ENCODE measurements at regions not wholly inside any gene's neighbourhood (a gene's known extent, or its start where the extent isn't known, plus 50 kb on each side); places are given as distances from the start of the nearest gene placed in this dataset.

DNA sequence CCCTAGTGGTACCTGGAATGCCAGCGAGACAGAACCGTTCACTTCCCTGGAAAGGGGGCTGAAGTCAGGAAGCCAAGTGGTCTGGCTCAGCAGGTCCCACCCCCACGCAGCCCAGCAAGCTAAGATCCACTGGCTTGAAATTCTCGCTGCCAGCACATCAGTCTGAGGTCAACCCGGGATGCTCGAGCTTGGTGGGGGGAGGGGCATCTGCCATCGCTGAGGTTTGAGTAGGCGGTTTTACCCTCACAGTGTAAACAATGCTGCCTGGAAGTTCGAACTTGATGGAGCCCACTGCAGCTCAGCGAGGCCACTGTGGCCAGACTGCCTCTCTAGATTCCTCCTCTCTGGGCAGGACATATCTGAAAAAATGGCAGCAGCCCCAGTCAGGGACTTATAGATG, 464.7 kb upstream of the TOM1L1 start:
- Histone ChIP-seq H3K27me3 (ENCODE audit: control insufficient read depth, insufficient read depth, low read length) (no peaks in the 10 kb centered on the region), H3K23ac (ENCODE audit: low read depth, low read length) (no peak overlapping the region), H2BK120ac (ENCODE audit: low read depth, low read length) (no peak overlapping the region), H3K9me1 (ENCODE audit: insufficient read depth, low read length) (no peaks in the 10 kb centered on the region), H3K4me1 (ENCODE audit: control insufficient read depth, insufficient read depth, low read length) (no peaks in the 10 kb centered on the region), H3K9me3 (ENCODE audit: control insufficient read depth, insufficient read depth, low read length) (peaks cover 8% of the 10 kb centered on the region; the same call in 1 of the 2 replicates), H2AK9ac (replicated peaks; ENCODE audit: low read depth, low read length, poor library complexity) (no peak overlapping the region), H3K56ac (ENCODE audit: extremely low read depth, insufficient read depth, low read length) (no peak overlapping the region), H3K14ac (replicated peaks; ENCODE audit: low read depth, low read length) (no peak overlapping the region), H3K9ac (ENCODE audit: low read depth, low read length) (no peak overlapping the region), H2BK20ac (ENCODE audit: low read depth, low read length) (no peak overlapping the region), H3K79me1 (ENCODE audit: low read depth in 1 of 2, low read length in 2 of 2) (no peaks in the 10 kb centered on the region), H2BK15ac (ENCODE audit: low read depth, low read length) (no peak overlapping the region), H3K4ac (ENCODE audit: low read depth, low read length) (no peak overlapping the region), H3K18ac (ENCODE audit: low read depth, low read length) (no peak overlapping the region), H4K8ac (ENCODE audit: low read depth in 2 of 2, low read length in 2 of 2) (no peak overlapping the region), H2AFZ (replicated peaks; ENCODE audit: low read length, poor library complexity) (no peak overlapping the region), H3K27ac (ENCODE audit: insufficient read depth, low read length) (no peak overlapping the region), H2AK5ac (ENCODE audit: low read depth, low read length) (no peak overlapping the region), H4K91ac (ENCODE audit: insufficient read depth, low read depth, low read length) (no peak overlapping the region), H3K4me3 (ENCODE audit: insufficient read depth, low read depth, low read length) (no peak overlapping the region), H3K4me2 (ENCODE audit: low read depth, low read length) (no peak overlapping the region), H4K20me1 (ENCODE audit: insufficient read depth, low read length) (no peaks in the 10 kb centered on the region), H2BK5ac (ENCODE audit: low read depth, low read length, poor library complexity, severe bottlenecking) (no peak overlapping the region), H3K36me3 (ENCODE audit: control insufficient read depth, insufficient read depth, low read length) (no peaks in the 10 kb centered on the region), H4K5ac (ENCODE audit: low read depth, low read length) (no peak overlapping the region)
- ATAC-seq (ENCODE audit: low read depth) (no peak), DNase-seq (no peak)
- in situ Hi-C loops (cut with MboI; ENCODE audit: low sequenced_read_pairs) (no loop called here), dilution Hi-C loops (cut with HindIII; ENCODE audit: low sequenced_read_pairs, unreplicated experiment) (no loop called here), intact Hi-C loops (cut with micrococcal nuclease) (no loop called here)
- CTCF ChIA-PET = no interaction called here
- BruUV-seq (replicated peaks) = no TSS peak
- no CpG with 5 or more reads among the region's 10 CpGs for WGBS, 2 experiments (ENCODE audit: extremely low coverage in 2 of 2, insufficient read length in 1 of 2)
- POLR2A ChIA-PET (ENCODE audit: unreplicated experiment) = no interaction called here
- TF ChIP-seq, protein P1, sequence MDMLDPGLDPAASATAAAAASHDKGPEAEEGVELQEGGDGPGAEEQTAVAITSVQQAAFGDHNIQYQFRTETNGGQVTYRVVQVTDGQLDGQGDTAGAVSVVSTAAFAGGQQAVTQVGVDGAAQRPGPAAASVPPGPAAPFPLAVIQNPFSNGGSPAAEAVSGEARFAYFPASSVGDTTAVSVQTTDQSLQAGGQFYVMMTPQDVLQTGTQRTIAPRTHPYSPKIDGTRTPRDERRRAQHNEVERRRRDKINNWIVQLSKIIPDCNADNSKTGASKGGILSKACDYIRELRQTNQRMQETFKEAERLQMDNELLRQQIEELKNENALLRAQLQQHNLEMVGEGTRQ (IDR thresholded peaks at IDR 0.05; ENCODE audit: low read depth, low read length) = no peak
- TF ChIP-seq BHLHE40 (IDR thresholded peaks at IDR 0.05; ENCODE audit: low read depth, low read length) = no peak
- TF ChIP-seq, protein P2, sequence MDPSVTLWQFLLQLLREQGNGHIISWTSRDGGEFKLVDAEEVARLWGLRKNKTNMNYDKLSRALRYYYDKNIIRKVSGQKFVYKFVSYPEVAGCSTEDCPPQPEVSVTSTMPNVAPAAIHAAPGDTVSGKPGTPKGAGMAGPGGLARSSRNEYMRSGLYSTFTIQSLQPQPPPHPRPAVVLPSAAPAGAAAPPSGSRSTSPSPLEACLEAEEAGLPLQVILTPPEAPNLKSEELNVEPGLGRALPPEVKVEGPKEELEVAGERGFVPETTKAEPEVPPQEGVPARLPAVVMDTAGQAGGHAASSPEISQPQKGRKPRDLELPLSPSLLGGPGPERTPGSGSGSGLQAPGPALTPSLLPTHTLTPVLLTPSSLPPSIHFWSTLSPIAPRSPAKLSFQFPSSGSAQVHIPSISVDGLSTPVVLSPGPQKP (IDR thresholded peaks at IDR 0.05; ENCODE audit: borderline replicate concordance, low read depth, low read length) = no peak
- no peak for TF ChIP-seq MAZ (IDR thresholded peaks at IDR 0.05; ENCODE audit: borderline replicate concordance, low read depth, low read length)
- no peak for TF ChIP-seq RAD21 (IDR thresholded peaks at IDR 0.05; ENCODE audit: low read length)
- TF ChIP-seq MXI1 (IDR thresholded peaks at IDR 0.05; ENCODE audit: borderline replicate concordance, low read depth, low read length) = no peak
- no peak for TF ChIP-seq SMC3 (IDR thresholded peaks at IDR 0.05; ENCODE audit: low read depth, low read length)
- no peak for TF ChIP-seq RFX5 (IDR thresholded peaks at IDR 0.05; ENCODE audit: low read depth, low read length)
- no peak for TF ChIP-seq POLR2A (IDR thresholded peaks at IDR 0.05; ENCODE audit: low read depth, low read length)
- no peak for TF ChIP-seq FOS (IDR thresholded peaks at IDR 0.05; ENCODE audit: low read depth, low read length)
- TF ChIP-seq, protein P3, sequence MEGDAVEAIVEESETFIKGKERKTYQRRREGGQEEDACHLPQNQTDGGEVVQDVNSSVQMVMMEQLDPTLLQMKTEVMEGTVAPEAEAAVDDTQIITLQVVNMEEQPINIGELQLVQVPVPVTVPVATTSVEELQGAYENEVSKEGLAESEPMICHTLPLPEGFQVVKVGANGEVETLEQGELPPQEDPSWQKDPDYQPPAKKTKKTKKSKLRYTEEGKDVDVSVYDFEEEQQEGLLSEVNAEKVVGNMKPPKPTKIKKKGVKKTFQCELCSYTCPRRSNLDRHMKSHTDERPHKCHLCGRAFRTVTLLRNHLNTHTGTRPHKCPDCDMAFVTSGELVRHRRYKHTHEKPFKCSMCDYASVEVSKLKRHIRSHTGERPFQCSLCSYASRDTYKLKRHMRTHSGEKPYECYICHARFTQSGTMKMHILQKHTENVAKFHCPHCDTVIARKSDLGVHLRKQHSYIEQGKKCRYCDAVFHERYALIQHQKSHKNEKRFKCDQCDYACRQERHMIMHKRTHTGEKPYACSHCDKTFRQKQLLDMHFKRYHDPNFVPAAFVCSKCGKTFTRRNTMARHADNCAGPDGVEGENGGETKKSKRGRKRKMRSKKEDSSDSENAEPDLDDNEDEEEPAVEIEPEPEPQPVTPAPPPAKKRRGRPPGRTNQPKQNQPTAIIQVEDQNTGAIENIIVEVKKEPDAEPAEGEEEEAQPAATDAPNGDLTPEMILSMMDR (conservative IDR thresholded peaks at IDR 0.05; ENCODE audit: low read depth, low read length) = no peak
- no peak for TF ChIP-seq CHD1 (IDR thresholded peaks at IDR 0.05; ENCODE audit: low read depth, low read length)

All from IMR-90 (cell line).